ENCODE measurements at regions not wholly inside any gene's neighbourhood (a gene's known extent, or its start where the extent isn't known, plus 50 kb on each side); places are given as distances from the start of the nearest gene placed in this dataset.

GRCh38 chr6:131412960-131413830 lies 159.8 kb upstream of the ARG1 start:
- no peak for DNase-seq (ENCODE audit: low spot score)
- TF ChIP-seq CTCF (IDR thresholded peaks at IDR 0.05; ENCODE audit: extremely low read depth, missing control alignments): no peak

GRCh38 chr6:131413831-131414191 lies 159.2 kb upstream of the ARG1 start:
- no peak for DNase-seq (ENCODE audit: low spot score)
- TF ChIP-seq CTCF (IDR thresholded peaks at IDR 0.05; ENCODE audit: extremely low read depth, missing control alignments): no peak

GRCh38 chr6:131414956-131415355 lies 158.1 kb upstream of the ARG1 start:
- no peak for TF ChIP-seq CTCF (IDR thresholded peaks at IDR 0.05; ENCODE audit: extremely low read depth, missing control alignments)
- DNase-seq (ENCODE audit: low spot score): no peak

- TF ChIP-seq CTCF (IDR thresholded peaks at IDR 0.05; ENCODE audit: extremely low read depth, missing control alignments): no peak
- DNase-seq (ENCODE audit: low spot score): no peak
These were observed 154.6 kb upstream of the ARG1 start for GRCh38 chr6:131418441-131418840.

- no peak for TF ChIP-seq CTCF (IDR thresholded peaks at IDR 0.05; ENCODE audit: extremely low read depth, missing control alignments)
- DNase-seq (ENCODE audit: low spot score): no peak
These were observed 153.3 kb upstream of the ARG1 start for GRCh38 chr6:131419702-131420101.

GRCh38 chr6:131424016-131424415 lies 149.0 kb upstream of the ARG1 start:
- TF ChIP-seq CTCF (IDR thresholded peaks at IDR 0.05; ENCODE audit: extremely low read depth, missing control alignments): no peak
- no peak for DNase-seq (ENCODE audit: low spot score)

GRCh38 chr6:131424475-131424874 lies 148.6 kb upstream of the ARG1 start:
- TF ChIP-seq CTCF (IDR thresholded peaks at IDR 0.05; ENCODE audit: extremely low read depth, missing control alignments): no peak
- no peak for DNase-seq (ENCODE audit: low spot score)
